ENCODE measurements at regions not wholly inside any gene's neighbourhood (a gene's known extent, or its start where the extent isn't known, plus 50 kb on each side); places are given as distances from the start of the nearest gene placed in this dataset.

DNA sequence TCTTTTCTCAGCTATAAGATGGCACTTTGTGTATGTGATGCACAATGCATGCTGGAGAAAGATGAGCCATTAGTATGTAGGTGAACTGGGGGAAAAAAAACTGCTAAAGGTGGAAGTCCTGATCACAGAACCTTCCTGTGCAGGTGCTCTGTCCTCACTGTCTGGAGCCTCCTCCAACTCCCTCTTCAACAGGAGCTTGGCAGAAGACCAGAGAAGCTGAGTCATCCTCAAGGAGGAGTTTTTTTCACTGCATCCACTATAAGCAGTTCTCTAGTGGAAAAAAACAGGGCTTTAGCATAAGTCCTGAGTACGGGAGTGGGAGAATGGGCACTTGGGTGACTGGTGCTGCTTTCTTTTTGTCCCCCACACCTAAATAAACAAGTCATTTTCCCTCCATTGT is 168.4 kb upstream of the CADPS start:
- TF ChIP-seq, protein P1, sequence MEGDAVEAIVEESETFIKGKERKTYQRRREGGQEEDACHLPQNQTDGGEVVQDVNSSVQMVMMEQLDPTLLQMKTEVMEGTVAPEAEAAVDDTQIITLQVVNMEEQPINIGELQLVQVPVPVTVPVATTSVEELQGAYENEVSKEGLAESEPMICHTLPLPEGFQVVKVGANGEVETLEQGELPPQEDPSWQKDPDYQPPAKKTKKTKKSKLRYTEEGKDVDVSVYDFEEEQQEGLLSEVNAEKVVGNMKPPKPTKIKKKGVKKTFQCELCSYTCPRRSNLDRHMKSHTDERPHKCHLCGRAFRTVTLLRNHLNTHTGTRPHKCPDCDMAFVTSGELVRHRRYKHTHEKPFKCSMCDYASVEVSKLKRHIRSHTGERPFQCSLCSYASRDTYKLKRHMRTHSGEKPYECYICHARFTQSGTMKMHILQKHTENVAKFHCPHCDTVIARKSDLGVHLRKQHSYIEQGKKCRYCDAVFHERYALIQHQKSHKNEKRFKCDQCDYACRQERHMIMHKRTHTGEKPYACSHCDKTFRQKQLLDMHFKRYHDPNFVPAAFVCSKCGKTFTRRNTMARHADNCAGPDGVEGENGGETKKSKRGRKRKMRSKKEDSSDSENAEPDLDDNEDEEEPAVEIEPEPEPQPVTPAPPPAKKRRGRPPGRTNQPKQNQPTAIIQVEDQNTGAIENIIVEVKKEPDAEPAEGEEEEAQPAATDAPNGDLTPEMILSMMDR (IDR thresholded peaks at IDR 0.05) = no peak
- TF ChIP-seq POLR2A (IDR thresholded peaks at IDR 0.05) = no peak
